HG03175 (cell line): ENCODE measurements at regions not wholly inside any gene's neighbourhood (a gene's known extent, or its start where the extent isn't known, plus 50 kb on each side); places are given as distances from the start of the nearest gene placed in this dataset.

Experiments
- ATAC-seq: cut with Tn5 transposase; IDR thresholded peaks from one replicate; pipeline ENCODE4 v1.9.1; 2021; ENCODE audit warnings: mild to moderate bottlenecking, moderate library complexity; ENCODE audit not compliant: unreplicated experiment

GRCh38 chr10:120367341-120367740 lies 89.7 kb upstream of the PLPP4 start:
- no peak for ATAC-seq

- ATAC-seq, result no peak
These were observed 88.7 kb upstream of the PLPP4 start for GRCh38 chr10:120368338-120368737.

GRCh38 chr10:120368927-120369326 lies 88.1 kb upstream of the PLPP4 start:
- no peak for ATAC-seq

- no peak for ATAC-seq
These were observed 87.2 kb upstream of the PLPP4 start for GRCh38 chr10:120369856-120370276.

- ATAC-seq, result no peak
These were observed 85.2 kb upstream of the PLPP4 start for GRCh38 chr10:120371856-120372255.

GRCh38 chr10:120372917-120373316 lies 84.1 kb upstream of the PLPP4 start:
- no peak for ATAC-seq

- no peak for ATAC-seq
These were observed 81.4 kb upstream of the PLPP4 start for GRCh38 chr10:120375666-120376065.

GRCh38 chr10:120381931-120382330 lies 75.1 kb upstream of the PLPP4 start:
- ATAC-seq, result no peak

GRCh38 chr10:120382360-120382759 lies 74.7 kb upstream of the PLPP4 start:
- no peak for ATAC-seq

- no peak for ATAC-seq
These were observed 71.0 kb upstream of the PLPP4 start for GRCh38 chr10:120385992-120386391.

GRCh38 chr10:120386896-120387295 lies 70.1 kb upstream of the PLPP4 start:
- ATAC-seq, result no peak

GRCh38 chr10:120387326-120387725 lies 69.7 kb upstream of the PLPP4 start:
- no peak for ATAC-seq

GRCh38 chr10:120392245-120392644 lies 64.8 kb upstream of the PLPP4 start:
- no peak for ATAC-seq

GRCh38 chr10:120392671-120393079 lies 64.4 kb upstream of the PLPP4 start:
- ATAC-seq, result no peak

GRCh38 chr10:120394446-120394845 lies 62.6 kb upstream of the PLPP4 start:
- ATAC-seq, result no peak

- ATAC-seq, result no peak
These were observed 60.8 kb upstream of the PLPP4 start for GRCh38 chr10:120396228-120396627.

GRCh38 chr10:120398180-120398579 lies 58.8 kb upstream of the PLPP4 start:
- no peak for ATAC-seq

GRCh38 chr10:120400601-120401000 lies 56.4 kb upstream of the PLPP4 start:
- no peak for ATAC-seq

- no peak for ATAC-seq
These were observed 54.8 kb upstream of the PLPP4 start for GRCh38 chr10:120402147-120402766.

GRCh38 chr10:120403109-120403508 lies 53.9 kb upstream of the PLPP4 start:
- ATAC-seq, result no peak

- ATAC-seq, result no peak
These were observed 50.7 kb upstream of the PLPP4 start for GRCh38 chr10:120406376-120406775.
